ENCODE measurements at regions not wholly inside any gene's neighbourhood (a gene's known extent, or its start where the extent isn't known, plus 50 kb on each side); places are given as distances from the start of the nearest gene placed in this dataset.

GRCh38 chr12:91422127-91422526, 239.5 kb upstream of the DCN start:
- TF ChIP-seq, protein P1, sequence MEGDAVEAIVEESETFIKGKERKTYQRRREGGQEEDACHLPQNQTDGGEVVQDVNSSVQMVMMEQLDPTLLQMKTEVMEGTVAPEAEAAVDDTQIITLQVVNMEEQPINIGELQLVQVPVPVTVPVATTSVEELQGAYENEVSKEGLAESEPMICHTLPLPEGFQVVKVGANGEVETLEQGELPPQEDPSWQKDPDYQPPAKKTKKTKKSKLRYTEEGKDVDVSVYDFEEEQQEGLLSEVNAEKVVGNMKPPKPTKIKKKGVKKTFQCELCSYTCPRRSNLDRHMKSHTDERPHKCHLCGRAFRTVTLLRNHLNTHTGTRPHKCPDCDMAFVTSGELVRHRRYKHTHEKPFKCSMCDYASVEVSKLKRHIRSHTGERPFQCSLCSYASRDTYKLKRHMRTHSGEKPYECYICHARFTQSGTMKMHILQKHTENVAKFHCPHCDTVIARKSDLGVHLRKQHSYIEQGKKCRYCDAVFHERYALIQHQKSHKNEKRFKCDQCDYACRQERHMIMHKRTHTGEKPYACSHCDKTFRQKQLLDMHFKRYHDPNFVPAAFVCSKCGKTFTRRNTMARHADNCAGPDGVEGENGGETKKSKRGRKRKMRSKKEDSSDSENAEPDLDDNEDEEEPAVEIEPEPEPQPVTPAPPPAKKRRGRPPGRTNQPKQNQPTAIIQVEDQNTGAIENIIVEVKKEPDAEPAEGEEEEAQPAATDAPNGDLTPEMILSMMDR (IDR thresholded peaks at IDR 0.05), result no peak
- TF ChIP-seq POLR2A (IDR thresholded peaks at IDR 0.05), result no peak

All from right lobe of liver (tissue), 4 donors.